CD4-positive, CD25-positive, alpha-beta regulatory T cell (primary cell): ENCODE measurements at regions not wholly inside any gene's neighbourhood (a gene's known extent, or its start where the extent isn't known, plus 50 kb on each side); places are given as distances from the start of the nearest gene placed in this dataset.

ENCODE experiments used
- ATAC-seq, 2 donors: fragments of 150-1000 bp; cut with Tn5 transposase; one replicate each; pipeline ENCODE4 v1.10.0; 2021; ENCODE audit warnings: low read depth in 2 of 2, moderate number of reproducible peaks in 2 of 2, moderate library complexity in 1 of 2
- DNase-seq, 3 donors: peaks; one replicate each; pipeline versions ENCODE4 v3.0.0 to v3.0.0-alpha.2; 2012 to 2022; ENCODE audit warnings: mixed read lengths in 1 of 3
- H3K27ac ChIP-seq: one replicate; pipeline ENCODE4 v1.7.0; 2013; ENCODE audit warnings: mild to moderate bottlenecking, low read length; ENCODE audit not compliant: insufficient read depth, poor library complexity, severe bottlenecking
- H3K27me3 ChIP-seq: one replicate; pipeline ENCODE4 v1.7.0; 2013; ENCODE audit warnings: low read length; ENCODE audit not compliant: control insufficient read depth, insufficient read depth
- H3K36me3 ChIP-seq: one replicate; pipeline ENCODE4 v1.7.0; 2013; ENCODE audit warnings: mild to moderate bottlenecking, low read length, moderate library complexity; ENCODE audit not compliant: control insufficient read depth, insufficient read depth
- H3K4me1 ChIP-seq: 2 replicates; pipeline ENCODE4 v1.7.0; 2013; ENCODE audit warnings: mild to moderate bottlenecking, low read length; ENCODE audit not compliant: insufficient read depth, control insufficient read depth, poor library complexity, severe bottlenecking
- H3K4me3 ChIP-seq: one replicate; pipeline ENCODE4 v1.7.0; 2013; ENCODE audit warnings: low read depth, mild to moderate bottlenecking, low read length, moderate library complexity
- H3K9me3 ChIP-seq, 2 experiments: 1 replicate in 1 of 2; 2 replicates in 1 of 2; pipeline ENCODE4 v1.7.0; 2013; ENCODE audit warnings: low read length in 2 of 2, mild to moderate bottlenecking in 1 of 2, moderate library complexity in 1 of 2; ENCODE audit not compliant: control insufficient read depth in 2 of 2
- H3K27ac Mint-ChIP-seq, 3 donors: one replicate each; pipeline ENCODE4 v1.8.0; 2020 to 2022; ENCODE audit warnings: mild to moderate bottlenecking in 3 of 3, mixed read lengths in 3 of 3, moderate library complexity in 2 of 3
- H3K27me3 Mint-ChIP-seq: one replicate; pipeline ENCODE4 v1.8.0; 2022; ENCODE audit warnings: mild to moderate bottlenecking, mixed read lengths
- H3K36me3 Mint-ChIP-seq: one replicate; pipeline ENCODE4 v1.8.0; 2020; ENCODE audit warnings: mixed read lengths
- H3K4me1 Mint-ChIP-seq, 4 donors: one replicate each; pipeline ENCODE4 v1.8.0; 2020 to 2022; ENCODE audit warnings: mixed read lengths in 4 of 4, mild to moderate bottlenecking in 1 of 4
- H3K4me3 Mint-ChIP-seq, 4 donors: one replicate each; pipeline ENCODE4 v1.8.0; 2020 to 2022; ENCODE audit warnings: mild to moderate bottlenecking in 4 of 4, mixed read lengths in 4 of 4, moderate library complexity in 3 of 4
- H3K9me3 Mint-ChIP-seq, 7 donors: one replicate each; pipeline ENCODE4 v1.8.0; 2020 to 2022; ENCODE audit warnings: mixed read lengths in 7 of 7, mild to moderate bottlenecking in 3 of 7, moderate library complexity in 2 of 7

- Mint-ChIP-seq H3K4me1 (no peaks in the 10 kb centered on the region), H3K36me3 (no peaks in the 10 kb centered on the region), H3K4me3 (no peak overlapping the region), H3K9me3 (no peaks in the 10 kb centered on the region), H3K27me3 (no peaks in the 10 kb centered on the region), H3K27ac (no peak overlapping the region)
- ATAC-seq (no peak), DNase-seq (no peak)
- Histone ChIP-seq H3K36me3 (no peaks in the 10 kb centered on the region), H3K4me3 (no peak overlapping the region), H3K4me1 (no peaks in the 10 kb centered on the region), H3K27ac (no peak overlapping the region), H3K27me3 (peaks cover 4% of the 10 kb centered on the region), H3K9me3 (no peaks in the 10 kb centered on the region)
Observed at GRCh38 chr15:69532066-69532465, 79.4 kb downstream of the RPLP1 start.

GRCh38 chr15:69532856-69533255 is 80.2 kb downstream of the RPLP1 start:
- H3K4me1 ChIP-seq: no peaks in the 10 kb centered on the region
- H3K4me3 ChIP-seq: no peak overlapping the region
- peaks cover 4% of the 10 kb centered on the region for H3K27me3 ChIP-seq
- no peak overlapping the region for H3K4me3 Mint-ChIP-seq
- no peak for DNase-seq
- H3K4me1 Mint-ChIP-seq: no peaks in the 10 kb centered on the region
- H3K36me3 ChIP-seq: no peaks in the 10 kb centered on the region
- no peaks in the 10 kb centered on the region for H3K27me3 Mint-ChIP-seq
- no peaks in the 10 kb centered on the region for H3K9me3 ChIP-seq
- no peak for ATAC-seq
- H3K9me3 Mint-ChIP-seq: no peaks in the 10 kb centered on the region
- H3K27ac Mint-ChIP-seq: no peak overlapping the region
- H3K36me3 Mint-ChIP-seq: no peaks in the 10 kb centered on the region
- no peak overlapping the region for H3K27ac ChIP-seq

DNA sequence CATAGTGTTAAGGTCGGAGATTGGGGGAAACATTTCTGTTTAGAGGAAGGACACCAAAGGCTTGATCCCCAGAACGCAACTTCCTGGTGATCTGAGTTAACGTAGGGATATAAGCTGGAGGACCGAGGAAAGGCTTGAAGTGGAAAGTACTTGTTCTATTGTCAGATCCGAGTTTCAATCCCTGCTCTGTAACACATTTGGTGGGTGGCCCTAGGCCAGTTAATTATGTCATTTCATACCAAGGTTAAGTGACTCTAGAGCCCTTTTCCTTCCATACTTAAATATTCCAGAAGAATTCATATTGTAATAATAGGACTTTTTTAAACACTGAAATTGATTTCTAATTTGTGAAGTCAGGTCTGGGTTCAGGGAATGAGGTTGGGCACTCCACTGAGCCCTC is 80.9 kb downstream of the RPLP1 start:
- H3K4me3 ChIP-seq: no peak overlapping the region
- no peak overlapping the region for H3K27ac ChIP-seq
- ATAC-seq (no peak), DNase-seq (no peak)
- H3K36me3 ChIP-seq: no peaks in the 10 kb centered on the region
- Mint-ChIP-seq H3K36me3 (no peaks in the 10 kb centered on the region), H3K9me3 (no peaks in the 10 kb centered on the region), H3K4me3 (no peak overlapping the region), H3K27me3 (no peaks in the 10 kb centered on the region), H3K27ac (peak overlapping the region in 1 of 3 donors; percentile 2), H3K4me1 (no peaks in the 10 kb centered on the region)
- peaks cover 4% of the 10 kb centered on the region for H3K27me3 ChIP-seq
- no peaks in the 10 kb centered on the region for H3K4me1 ChIP-seq
- H3K9me3 ChIP-seq: no peaks in the 10 kb centered on the region

- no peaks in the 10 kb centered on the region for H3K9me3 Mint-ChIP-seq
- no peak for DNase-seq
- no peak for ATAC-seq
Observed at GRCh38 chr15:69535101-69535638, 82.6 kb downstream of the RPLP1 start.

GRCh38 chr15:69535998-69536397 is 83.4 kb downstream of the RPLP1 start:
- peak overlapping the region in 1 of 4 donors; percentile 55 for H3K4me3 Mint-ChIP-seq
- no peak for ATAC-seq
- Histone ChIP-seq H3K27ac (no peak overlapping the region), H3K4me1 (no peaks in the 10 kb centered on the region), H3K9me3 (no peaks in the 10 kb centered on the region), H3K27me3 (peaks cover 4% of the 10 kb centered on the region), H3K4me3 (no peak overlapping the region), H3K36me3 (no peaks in the 10 kb centered on the region)
- no peak overlapping the region for H3K27ac Mint-ChIP-seq
- H3K27me3 Mint-ChIP-seq: no peaks in the 10 kb centered on the region
- no peaks in the 10 kb centered on the region for H3K4me1 Mint-ChIP-seq
- no peaks in the 10 kb centered on the region for H3K36me3 Mint-ChIP-seq
- no peak for DNase-seq
- no peaks in the 10 kb centered on the region for H3K9me3 Mint-ChIP-seq

More at GRCh38 chr15:69535101-69535638, 82.6 kb downstream of the RPLP1 start:
- H3K4me3 Mint-ChIP-seq: no peak overlapping the region
- no peaks in the 10 kb centered on the region for H3K27me3 Mint-ChIP-seq
- H3K36me3 ChIP-seq: no peaks in the 10 kb centered on the region
- H3K27ac Mint-ChIP-seq: no peak overlapping the region
- no peak overlapping the region for H3K27ac ChIP-seq
- no peak overlapping the region for H3K4me3 ChIP-seq
- peaks cover 4% of the 10 kb centered on the region for H3K27me3 ChIP-seq
- no peaks in the 10 kb centered on the region for H3K4me1 ChIP-seq
- H3K4me1 Mint-ChIP-seq: no peaks in the 10 kb centered on the region
- H3K9me3 ChIP-seq: no peaks in the 10 kb centered on the region
- no peaks in the 10 kb centered on the region for H3K36me3 Mint-ChIP-seq

DNA sequence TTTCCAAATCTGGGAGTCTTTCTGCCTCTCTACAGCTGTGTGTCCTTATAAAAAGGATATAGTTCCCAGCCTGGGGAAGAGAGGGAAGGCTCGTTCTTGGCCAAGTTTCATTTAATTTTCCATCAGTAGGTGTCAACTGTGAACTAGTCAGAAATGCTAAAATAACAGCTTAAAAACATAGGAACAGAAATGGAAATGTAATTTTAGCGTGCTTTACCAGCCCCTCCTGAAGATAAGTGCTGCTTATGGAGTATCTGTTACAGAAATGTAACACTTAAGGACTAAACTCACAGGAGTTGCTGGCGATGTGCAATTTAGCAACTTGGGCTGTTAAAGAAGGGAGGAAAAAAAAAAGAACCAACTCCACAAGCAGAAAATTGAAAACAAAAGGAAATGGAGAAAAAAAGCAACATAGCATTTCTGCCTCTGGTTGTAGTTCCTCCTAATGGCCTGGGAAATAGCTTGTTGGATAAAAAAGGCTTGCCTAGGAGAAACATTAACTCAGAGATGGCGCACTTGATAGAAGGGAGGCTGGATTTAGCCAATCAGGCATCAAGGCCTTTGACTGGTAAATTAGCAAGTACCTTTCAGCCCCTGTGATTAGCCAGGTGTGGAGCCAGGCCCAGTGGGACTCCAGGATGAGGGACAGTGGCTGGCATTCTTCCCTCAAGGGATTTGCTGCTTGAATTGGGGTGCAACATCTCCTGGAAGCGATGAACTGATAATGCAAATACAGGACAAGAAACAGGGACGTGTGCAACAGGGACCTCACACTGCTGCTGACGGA is 84.3 kb downstream of the RPLP1 start:
- Histone ChIP-seq H3K27ac (no peak overlapping the region), H3K4me3 (no peak overlapping the region), H3K9me3 (no peaks in the 10 kb centered on the region), H3K27me3 (peaks cover 4% of the 10 kb centered on the region), H3K4me1 (no peaks in the 10 kb centered on the region), H3K36me3 (no peaks in the 10 kb centered on the region)
- DNase-seq (no peak), ATAC-seq (no peak)
- no peaks in the 10 kb centered on the region for H3K4me1 Mint-ChIP-seq
- H3K9me3 Mint-ChIP-seq: no peaks in the 10 kb centered on the region
- no peak overlapping the region for H3K4me3 Mint-ChIP-seq
- H3K27ac Mint-ChIP-seq: peak overlapping the region in 1 of 3 donors; percentile 84
- H3K36me3 Mint-ChIP-seq: no peaks in the 10 kb centered on the region
- no peaks in the 10 kb centered on the region for H3K27me3 Mint-ChIP-seq

DNA sequence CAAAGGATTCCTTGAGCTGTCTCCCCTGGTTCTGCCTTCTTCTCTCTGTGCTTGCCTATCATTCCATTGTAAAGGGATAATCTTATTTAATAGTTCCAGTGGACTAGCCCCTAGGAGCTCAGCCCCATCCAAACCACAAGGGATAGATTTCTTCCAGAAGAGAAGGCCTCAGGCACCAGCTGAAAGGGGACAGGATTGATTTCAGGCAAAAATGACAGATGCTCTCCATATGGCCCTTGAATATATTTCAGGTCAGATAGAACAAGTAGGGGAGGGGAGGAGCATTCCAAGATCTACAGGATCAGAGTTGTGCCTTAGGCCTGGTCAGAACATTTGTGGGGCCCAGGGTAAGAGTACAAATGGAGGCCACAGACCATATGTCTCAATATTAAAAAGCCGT is 85.3 kb downstream of the RPLP1 start:
- no peak overlapping the region for H3K27ac Mint-ChIP-seq
- no peak for ATAC-seq

GRCh38 chr15:69538379-69538778 is 85.8 kb downstream of the RPLP1 start:
- Histone ChIP-seq H3K4me3 (no peak overlapping the region), H3K27me3 (peaks cover 4% of the 10 kb centered on the region), H3K4me1 (no peaks in the 10 kb centered on the region), H3K27ac (no peak overlapping the region), H3K36me3 (no peaks in the 10 kb centered on the region), H3K9me3 (no peaks in the 10 kb centered on the region)
- peaks cover 4% of the 10 kb centered on the region for H3K27me3 Mint-ChIP-seq
- DNase-seq: no peak
- no peak overlapping the region for H3K4me3 Mint-ChIP-seq
- no peak overlapping the region for H3K27ac Mint-ChIP-seq
- peaks cover 0 to 1% (median 0%) of the 10 kb centered on the region in 7 donors for H3K9me3 Mint-ChIP-seq
- no peaks in the 10 kb centered on the region for H3K4me1 Mint-ChIP-seq
- no peaks in the 10 kb centered on the region for H3K36me3 Mint-ChIP-seq
- ATAC-seq: no peak

More for the DNA sequence above, 85.3 kb downstream of the RPLP1 start:
- no peak overlapping the region for H3K4me3 ChIP-seq
- no peak for DNase-seq
- H3K27me3 ChIP-seq: peaks cover 4% of the 10 kb centered on the region
- H3K9me3 Mint-ChIP-seq: peaks cover 0 to 1% (median 0%) of the 10 kb centered on the region in 7 donors
- no peak overlapping the region for H3K4me3 Mint-ChIP-seq
- no peaks in the 10 kb centered on the region for H3K36me3 Mint-ChIP-seq
- no peak overlapping the region for H3K27ac ChIP-seq
- H3K4me1 Mint-ChIP-seq: no peaks in the 10 kb centered on the region
- no peaks in the 10 kb centered on the region for H3K4me1 ChIP-seq
- H3K27me3 Mint-ChIP-seq: no peaks in the 10 kb centered on the region
- H3K36me3 ChIP-seq: no peaks in the 10 kb centered on the region
- H3K9me3 ChIP-seq: no peaks in the 10 kb centered on the region
